HG03565 (cell line): ENCODE measurements at regions not wholly inside any gene's neighbourhood (a gene's known extent, or its start where the extent isn't known, plus 50 kb on each side); places are given as distances from the start of the nearest gene placed in this dataset.
"Not testable (repeated sequence)": the region's sequence is repeated elsewhere in the genome, so short reads cannot be mapped to it uniquely, and the experiment has no call there.

ENCODE experiments used
- ATAC-seq: cut with Tn5 transposase; IDR thresholded peaks from one replicate; pipeline ENCODE4 v1.9.1; 2021; ENCODE audit warnings: mild to moderate bottlenecking, moderate library complexity; ENCODE audit not compliant: unreplicated experiment

DNA sequence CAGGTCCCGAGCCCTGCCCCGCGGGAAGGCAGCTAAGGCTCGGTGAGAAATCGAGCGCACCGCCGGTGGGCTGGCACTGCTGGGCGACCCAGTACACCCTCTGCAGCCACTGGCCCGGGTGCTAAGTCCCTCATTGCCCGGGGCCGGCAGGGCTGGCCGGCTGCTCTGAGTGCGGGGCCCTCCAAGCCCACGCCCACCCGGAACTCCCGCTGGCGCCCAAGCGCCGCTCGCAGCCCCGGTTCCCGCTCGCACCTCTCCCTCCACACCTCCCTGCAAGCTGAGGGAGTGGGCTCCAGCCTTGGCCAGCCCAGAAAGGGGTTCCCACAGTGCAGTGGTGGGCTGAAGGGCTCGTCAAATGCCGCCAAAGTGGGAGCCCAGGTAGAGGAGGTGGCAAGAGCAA lies 63.2 kb upstream of the IER3 start:
- not testable (repeated sequence) for ATAC-seq

DNA sequence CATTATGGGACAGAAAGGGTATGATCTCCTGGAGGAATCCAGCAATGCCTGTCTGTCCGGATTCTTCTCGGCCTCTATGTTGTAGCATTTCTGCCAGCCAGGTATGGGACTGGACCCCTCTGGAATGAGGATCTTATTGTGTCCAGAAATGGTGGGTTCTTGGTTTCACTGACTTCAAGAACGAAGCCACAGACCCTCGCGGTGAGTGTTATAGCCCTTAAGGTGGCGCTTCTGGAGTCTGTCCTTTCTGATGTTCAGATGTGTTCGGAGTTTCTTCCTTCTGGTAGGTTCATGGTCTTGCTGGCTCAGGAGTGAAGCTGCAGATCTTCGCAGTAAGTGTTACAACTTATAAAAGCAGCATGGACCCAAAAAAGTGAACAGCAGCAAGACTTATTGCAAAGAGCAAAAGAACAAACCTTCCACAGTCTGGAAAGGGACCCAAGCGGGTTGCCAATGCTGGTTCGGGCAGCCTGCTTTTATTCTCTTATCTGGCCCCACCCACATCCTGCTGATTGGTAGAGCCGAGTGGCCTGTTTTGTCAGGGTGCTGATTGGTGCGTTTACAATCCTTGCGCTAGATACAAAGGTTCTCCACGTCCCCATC lies 62.3 kb upstream of the IER3 start:
- no peak for ATAC-seq

DNA sequence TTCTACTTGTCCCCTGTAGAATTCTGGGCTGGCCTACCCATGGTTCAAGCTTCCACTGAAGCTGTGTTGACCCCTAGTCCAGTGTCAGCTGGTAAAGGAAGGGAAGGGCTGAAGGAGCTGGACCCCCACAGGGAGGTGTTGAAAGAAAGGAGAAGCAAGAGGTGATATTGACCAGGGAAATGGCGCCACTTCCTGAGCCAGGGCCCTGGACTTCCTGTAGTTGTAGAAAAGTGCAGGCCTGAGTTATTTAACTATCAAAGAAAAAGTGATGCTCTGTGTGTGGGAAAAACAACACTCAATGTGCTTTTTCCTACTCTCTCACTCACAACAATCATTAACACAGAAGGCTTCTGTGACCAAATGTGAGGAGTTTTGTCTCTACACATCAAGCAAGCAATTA lies 60.0 kb upstream of the IER3 start:
- no peak for ATAC-seq

DNA sequence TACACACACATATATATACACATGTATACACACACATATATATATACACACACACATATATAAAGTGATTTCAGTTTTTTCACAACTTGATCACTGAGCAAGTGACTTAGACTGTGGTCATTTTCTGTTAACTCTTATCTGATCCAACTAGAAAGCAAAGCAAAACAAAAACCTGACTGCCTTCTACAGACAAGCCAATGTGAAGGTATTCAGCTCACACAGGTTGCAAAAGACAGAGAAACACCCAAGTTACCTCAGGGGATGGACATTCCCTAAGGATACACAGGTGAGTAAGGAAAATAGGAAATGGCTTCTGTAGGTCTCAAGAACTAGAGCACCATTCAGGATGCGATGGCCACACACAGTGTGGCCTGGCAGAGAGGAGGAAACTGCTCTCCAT lies 58.4 kb upstream of the IER3 start:
- no peak for ATAC-seq

DNA sequence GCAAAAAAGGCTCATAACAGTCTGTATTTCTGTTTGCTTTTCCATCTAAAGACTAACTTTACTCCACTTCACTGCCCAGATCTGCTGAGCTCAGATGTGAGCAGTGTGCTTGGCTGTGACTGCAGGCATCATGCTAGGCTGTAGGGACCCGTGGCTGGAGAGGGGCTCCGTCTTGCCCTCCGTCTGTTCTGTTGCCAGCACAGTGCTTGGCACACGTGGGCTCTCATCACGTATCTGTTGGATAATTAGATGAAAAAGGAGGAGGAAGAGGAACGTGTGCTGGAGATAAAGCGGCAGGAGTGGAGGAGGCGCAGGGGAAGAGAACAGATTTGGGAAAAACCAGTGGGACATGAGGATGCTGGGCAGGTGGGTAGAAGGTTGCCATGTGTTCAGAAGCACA lies 57.6 kb upstream of the IER3 start:
- no peak for ATAC-seq

DNA sequence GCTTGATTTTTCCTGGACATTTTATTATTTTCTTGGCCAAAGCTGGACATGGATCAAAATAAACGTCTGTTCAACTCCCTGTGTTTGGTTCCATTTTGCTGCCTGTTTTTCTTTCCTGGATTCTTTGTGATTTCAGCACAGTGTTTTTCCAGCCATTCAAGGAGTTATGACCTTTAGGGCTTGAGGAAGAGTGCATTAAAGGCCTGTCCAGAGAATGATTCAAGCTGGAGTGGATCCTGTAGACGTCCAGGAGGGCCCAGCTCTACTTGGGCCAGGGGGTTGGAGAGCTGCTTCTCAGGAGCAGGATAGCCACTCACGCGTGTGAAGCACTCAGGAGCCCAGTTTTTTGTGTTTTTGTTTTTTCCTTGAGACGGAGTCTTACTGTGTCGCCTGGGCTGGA lies 56.5 kb upstream of the IER3 start:
- ATAC-seq: no peak

DNA sequence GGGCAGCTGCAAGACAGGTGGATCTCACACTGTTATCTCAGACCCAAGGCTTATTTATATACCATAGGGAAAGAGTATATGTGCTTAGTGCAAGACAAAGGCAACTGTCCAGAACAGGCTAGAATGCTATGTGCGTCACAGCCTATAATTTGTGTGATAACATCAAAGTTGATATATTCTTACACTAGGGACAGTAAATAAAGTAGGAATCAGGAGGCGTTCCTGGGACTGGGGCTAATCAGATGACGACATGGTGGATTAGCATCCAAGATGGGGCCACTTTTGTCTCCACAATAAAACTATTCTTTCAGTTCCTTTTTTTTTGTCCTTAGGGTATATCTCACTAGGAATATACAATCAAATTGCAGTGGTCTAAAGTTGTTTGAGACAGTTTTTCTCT lies 54.9 kb upstream of the IER3 start:
- no peak for ATAC-seq

DNA sequence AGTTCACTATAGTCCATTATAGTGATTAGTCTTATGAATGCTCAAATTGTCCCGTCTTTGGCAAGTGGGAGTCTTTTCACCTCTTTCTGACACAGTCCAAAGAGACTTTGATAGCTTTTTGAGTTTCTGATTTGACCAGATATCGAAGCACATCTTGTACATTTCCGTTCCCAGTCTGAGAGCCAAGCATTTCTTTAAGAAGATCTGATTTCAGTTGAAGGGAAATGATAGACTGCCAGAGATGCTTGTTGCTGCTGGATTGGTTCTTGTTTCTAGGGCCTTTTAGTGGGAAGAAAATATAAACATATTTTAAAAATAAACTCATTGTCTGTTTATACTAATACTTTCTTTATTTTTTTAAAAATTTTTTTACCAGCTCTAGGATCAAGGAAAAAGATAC lies 54.1 kb upstream of the IER3 start:
- no peak for ATAC-seq

DNA sequence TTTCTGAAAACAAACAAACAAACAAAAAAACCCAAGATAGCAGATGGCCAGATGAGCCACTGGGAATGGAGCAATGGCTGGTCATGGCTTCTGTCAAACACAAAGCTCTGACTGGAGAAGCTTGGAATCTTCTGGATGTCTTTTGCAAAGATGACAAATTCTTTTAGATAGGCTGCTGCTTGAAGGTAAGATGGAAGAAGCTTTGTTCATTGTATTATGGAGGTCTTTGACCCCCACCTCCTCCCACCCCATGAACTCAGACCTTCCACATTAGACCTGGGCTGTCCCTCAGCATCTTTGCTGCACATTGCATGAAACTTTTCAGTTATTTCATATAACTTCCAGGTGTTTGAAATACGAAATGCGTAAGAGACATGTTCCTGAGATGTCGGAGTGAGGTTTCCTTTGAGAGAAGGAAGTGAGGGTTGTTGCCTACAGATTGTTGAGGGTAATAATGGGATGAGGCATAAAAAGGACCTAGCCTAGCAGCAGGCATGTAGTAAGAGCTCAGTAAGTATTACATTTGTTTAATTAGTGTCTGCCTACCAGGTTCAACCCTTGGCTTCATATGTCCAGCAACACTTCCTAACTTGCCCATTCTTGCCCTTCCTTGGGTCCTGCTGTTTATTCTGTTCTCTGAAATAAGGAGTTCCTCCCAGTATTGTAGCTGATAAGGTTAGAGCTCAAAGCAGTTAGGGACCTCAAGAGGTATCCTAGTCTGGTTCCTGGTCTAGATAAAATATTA lies 51.4 kb upstream of the IER3 start:
- no peak for ATAC-seq
